ENCODE measurements at regions not wholly inside any gene's neighbourhood (a gene's known extent, or its start where the extent isn't known, plus 50 kb on each side); places are given as distances from the start of the nearest gene placed in this dataset.

DNA sequence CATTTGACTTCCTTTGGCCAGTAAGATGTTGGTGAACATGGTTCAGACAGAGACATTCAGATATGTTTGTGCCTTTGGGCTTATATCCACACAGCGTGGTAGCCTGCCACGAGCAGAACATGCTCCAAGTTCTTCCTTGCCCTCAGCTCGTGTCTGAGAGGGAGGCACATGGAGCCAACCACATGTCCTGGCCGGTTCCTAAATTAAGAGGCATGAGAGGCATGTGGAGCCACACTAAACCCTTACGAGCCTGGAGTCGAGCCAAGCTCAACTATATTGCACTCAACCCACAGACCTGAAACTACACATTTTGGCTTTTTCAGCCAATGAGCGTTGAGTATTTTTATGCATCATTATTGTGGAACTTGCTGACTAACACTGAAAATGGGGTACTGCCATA is 133.7 kb upstream of the KCNK1 start:
- Histone ChIP-seq H3K4ac (ENCODE audit: low read depth, low read length) (no peak overlapping the region), H2BK5ac (ENCODE audit: insufficient read length, low read length) (no peak overlapping the region), H2BK20ac (ENCODE audit: low read depth, low read length, poor library complexity, severe bottlenecking) (no peak overlapping the region), H3K14ac (ENCODE audit: insufficient read depth, low read length) (no peak overlapping the region), H2BK120ac (ENCODE audit: low read depth, low read length, poor library complexity, severe bottlenecking) (no peak overlapping the region), H3K9ac (ENCODE audit: extremely low read depth, insufficient read length, low read length) (no peak overlapping the region), H3K18ac (ENCODE audit: insufficient read length, low read depth, low read length) (no peak overlapping the region), H4K8ac (replicated peaks; ENCODE audit: insufficient read length, low read depth, low read length) (no peak overlapping the region), H3T11ph (ENCODE audit: low read length) (no peak overlapping the region), H2AK5ac (ENCODE audit: insufficient read length, low read length) (no peak overlapping the region), H3K23ac (ENCODE audit: insufficient read length, low read depth, low read length) (no peak overlapping the region), H3K27ac (ENCODE audit: insufficient read length, low read depth, low read length) (no peak overlapping the region), H4K20me1 (ENCODE audit: control insufficient read depth, insufficient read depth, insufficient read length) (no peaks in the 10 kb centered on the region), H3K23me2 (ENCODE audit: insufficient read length, low read depth, low read length, poor library complexity, severe bottlenecking) (no peaks in the 10 kb centered on the region), H4K91ac (ENCODE audit: insufficient read length, low read depth, low read length) (no peak overlapping the region), H3K56ac (ENCODE audit: insufficient read length, low read depth, low read length) (no peak overlapping the region), H2AFZ (ENCODE audit: low read length) (no peak overlapping the region), H3K79me2 (ENCODE audit: insufficient read depth, low read length) (no peaks in the 10 kb centered on the region), H2BK12ac (ENCODE audit: insufficient read length, low read depth, low read length) (no peak overlapping the region), H3K27me3 (ENCODE audit: insufficient read depth, low read length) (no peaks in the 10 kb centered on the region), H3K79me1 (ENCODE audit: insufficient read depth, low read depth, low read length, poor library complexity, severe bottlenecking) (no peaks in the 10 kb centered on the region), H3K4me1 (ENCODE audit: insufficient read depth, low read length) (no peaks in the 10 kb centered on the region), H2BK15ac (ENCODE audit: low read depth, low read length) (no peak overlapping the region), H3K9me3 (ENCODE audit: control insufficient read depth, low read depth, low read length) (no peaks in the 10 kb centered on the region), H4K5ac (ENCODE audit: insufficient read length, low read depth, low read length) (no peak overlapping the region), H3K4me2 (ENCODE audit: insufficient read depth, insufficient read length, low read length) (no peak overlapping the region)
- Mint-ChIP-seq H3K9me3 (peaks cover 6 to 10% of the 10 kb centered on the region in 2 experiments; a peak in 4 of 5 replicates), H3K27me3 (ENCODE audit: low read depth) (peaks cover 6% of the 10 kb centered on the region; the same call in 1 of the 2 replicates), H3K36me3 (ENCODE audit: insufficient read depth in 1 of 3, low read depth in 3 of 3) (peaks cover 4 to 7% (median 7%) of the 10 kb centered on the region in 3 experiments; a peak in 5 of 7 replicates), H3K27ac (no peak overlapping the region), H3K4me3 (no peak overlapping the region), H3K4me1 (peaks cover 15 to 18% of the 10 kb centered on the region in 2 experiments)
- no peak for DNase-seq
- WGBS (ENCODE audit: extremely low coverage, insufficient read length, low lambda C conversion rate) = no CpG with 5 or more reads among the region's 7 CpGs
- TF ChIP-seq, protein P1, sequence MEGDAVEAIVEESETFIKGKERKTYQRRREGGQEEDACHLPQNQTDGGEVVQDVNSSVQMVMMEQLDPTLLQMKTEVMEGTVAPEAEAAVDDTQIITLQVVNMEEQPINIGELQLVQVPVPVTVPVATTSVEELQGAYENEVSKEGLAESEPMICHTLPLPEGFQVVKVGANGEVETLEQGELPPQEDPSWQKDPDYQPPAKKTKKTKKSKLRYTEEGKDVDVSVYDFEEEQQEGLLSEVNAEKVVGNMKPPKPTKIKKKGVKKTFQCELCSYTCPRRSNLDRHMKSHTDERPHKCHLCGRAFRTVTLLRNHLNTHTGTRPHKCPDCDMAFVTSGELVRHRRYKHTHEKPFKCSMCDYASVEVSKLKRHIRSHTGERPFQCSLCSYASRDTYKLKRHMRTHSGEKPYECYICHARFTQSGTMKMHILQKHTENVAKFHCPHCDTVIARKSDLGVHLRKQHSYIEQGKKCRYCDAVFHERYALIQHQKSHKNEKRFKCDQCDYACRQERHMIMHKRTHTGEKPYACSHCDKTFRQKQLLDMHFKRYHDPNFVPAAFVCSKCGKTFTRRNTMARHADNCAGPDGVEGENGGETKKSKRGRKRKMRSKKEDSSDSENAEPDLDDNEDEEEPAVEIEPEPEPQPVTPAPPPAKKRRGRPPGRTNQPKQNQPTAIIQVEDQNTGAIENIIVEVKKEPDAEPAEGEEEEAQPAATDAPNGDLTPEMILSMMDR (conservative IDR thresholded peaks at IDR 0.05) = no peak

All from H9 (cell line).